HL-60 (cell line): ENCODE measurements at regions not wholly inside any gene's neighbourhood (a gene's known extent, or its start where the extent isn't known, plus 50 kb on each side); places are given as distances from the start of the nearest gene placed in this dataset.

Source experiments
- POLR2AphosphoS5 ChIP-seq: IDR thresholded peaks from 2 replicates; pipeline ENCODE4 v1.6.1; 2012; ENCODE audit warnings: low read depth
- TF ChIP-seq, protein P1 (sequence below): IDR thresholded peaks from one replicate; pipeline ENCODE4 v1.5.1; 2011; ENCODE audit warnings: low read length, control low read depth, inconsistent platforms; ENCODE audit not compliant: insufficient read depth

DNA sequence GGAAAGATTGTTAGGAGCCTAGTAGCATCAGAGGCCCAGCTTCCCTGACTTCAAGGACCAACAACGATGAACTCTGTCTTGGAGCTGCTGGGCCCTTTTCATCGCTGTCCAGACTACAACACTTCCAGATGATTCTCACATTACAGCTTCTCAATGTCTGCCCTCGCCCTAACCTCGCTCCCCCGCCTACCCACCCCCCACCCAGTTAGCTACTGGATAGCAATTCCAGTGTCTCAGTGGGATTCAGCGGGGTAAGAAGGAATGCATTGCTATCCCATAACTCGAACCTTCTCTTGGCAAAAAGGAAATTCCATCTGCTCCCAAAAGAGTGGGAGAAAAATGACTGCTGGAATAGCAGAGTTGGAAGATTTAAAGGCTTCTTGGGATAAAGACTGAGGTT is 65.0 kb downstream of the RPL37A start:
- TF ChIP-seq, protein P1, sequence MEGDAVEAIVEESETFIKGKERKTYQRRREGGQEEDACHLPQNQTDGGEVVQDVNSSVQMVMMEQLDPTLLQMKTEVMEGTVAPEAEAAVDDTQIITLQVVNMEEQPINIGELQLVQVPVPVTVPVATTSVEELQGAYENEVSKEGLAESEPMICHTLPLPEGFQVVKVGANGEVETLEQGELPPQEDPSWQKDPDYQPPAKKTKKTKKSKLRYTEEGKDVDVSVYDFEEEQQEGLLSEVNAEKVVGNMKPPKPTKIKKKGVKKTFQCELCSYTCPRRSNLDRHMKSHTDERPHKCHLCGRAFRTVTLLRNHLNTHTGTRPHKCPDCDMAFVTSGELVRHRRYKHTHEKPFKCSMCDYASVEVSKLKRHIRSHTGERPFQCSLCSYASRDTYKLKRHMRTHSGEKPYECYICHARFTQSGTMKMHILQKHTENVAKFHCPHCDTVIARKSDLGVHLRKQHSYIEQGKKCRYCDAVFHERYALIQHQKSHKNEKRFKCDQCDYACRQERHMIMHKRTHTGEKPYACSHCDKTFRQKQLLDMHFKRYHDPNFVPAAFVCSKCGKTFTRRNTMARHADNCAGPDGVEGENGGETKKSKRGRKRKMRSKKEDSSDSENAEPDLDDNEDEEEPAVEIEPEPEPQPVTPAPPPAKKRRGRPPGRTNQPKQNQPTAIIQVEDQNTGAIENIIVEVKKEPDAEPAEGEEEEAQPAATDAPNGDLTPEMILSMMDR = no peak
- no peak for TF ChIP-seq POLR2AphosphoS5
